ENCODE measurements at regions not wholly inside any gene's neighbourhood (a gene's known extent, or its start where the extent isn't known, plus 50 kb on each side); places are given as distances from the start of the nearest gene placed in this dataset.

- no peak for DNase-seq
Measured at GRCh38 chr5:77948476-77948875, 172.3 kb upstream of the TBCA start.

DNA sequence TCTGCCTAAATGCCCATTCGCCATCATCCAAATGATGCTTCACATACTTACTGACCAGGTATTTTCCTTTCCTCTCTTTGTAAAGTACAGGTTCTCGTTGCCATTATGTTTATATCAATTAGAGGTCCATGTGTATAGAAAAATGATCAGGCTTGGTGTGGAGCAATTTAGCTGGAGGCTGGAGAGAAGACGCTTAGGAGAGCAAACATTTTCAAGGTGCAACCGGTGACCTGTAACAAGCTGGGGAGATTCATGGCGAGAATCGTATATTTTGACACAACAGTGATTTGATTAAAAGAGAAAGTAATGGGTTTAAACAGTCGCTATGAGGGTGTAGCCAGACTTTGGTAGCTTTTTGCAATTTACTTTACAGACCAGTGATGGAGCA, 170.9 kb upstream of the TBCA start:
- no peak for DNase-seq

DNA sequence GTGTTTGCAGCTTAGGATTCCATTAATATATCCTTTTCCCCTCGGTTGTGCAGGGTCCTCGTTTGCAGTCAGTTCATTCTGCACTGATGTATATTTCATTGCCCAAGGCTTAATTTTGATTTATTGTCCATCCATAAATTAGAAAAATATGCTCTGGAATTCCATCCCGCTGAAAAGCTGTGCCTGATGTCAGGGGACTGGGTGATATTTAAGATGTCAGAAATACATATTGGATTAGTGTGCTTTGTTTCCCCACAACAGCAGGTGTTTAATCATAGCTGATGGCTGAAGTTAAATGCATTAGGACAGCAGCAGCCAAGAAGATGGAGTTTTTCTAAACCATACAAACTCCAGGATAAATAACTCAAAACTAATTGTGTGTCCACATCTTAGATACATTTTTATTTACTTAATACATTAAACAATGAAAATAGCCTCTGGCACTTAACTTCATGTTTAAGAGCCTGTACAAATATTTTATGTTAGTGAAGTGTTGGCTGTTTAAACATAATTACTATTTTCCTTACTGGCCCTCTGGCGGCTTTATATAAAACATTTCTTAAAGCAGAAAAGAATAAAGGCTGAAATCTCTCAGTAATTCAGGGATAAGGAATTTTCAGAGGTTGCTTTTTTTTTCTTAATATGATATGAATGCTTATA, 170.4 kb upstream of the TBCA start:
- DNase-seq, result peak; percentile 27

DNA sequence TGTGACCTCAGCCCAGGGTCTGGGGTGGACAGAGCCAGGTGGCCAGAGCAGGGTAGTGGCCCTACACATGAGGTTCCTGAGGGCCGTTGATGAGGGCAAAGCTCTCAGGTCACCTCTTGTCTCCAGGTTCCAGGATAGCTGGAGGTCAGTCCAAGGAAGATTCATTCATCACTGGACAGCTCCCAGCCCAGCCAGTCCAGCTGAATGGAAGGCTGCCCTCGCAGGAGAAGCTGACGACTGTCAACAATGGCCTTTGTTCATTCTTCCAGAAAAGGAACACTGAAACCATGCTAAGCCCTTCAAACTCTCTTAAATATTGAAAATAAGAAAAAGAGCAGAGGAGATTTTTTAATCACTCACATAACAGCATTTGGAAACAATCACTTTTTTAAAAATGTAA, 169.7 kb upstream of the TBCA start:
- no peak for DNase-seq

GRCh38 chr5:77944757-77945340, 168.7 kb upstream of the TBCA start:
- no peak for DNase-seq

DNA sequence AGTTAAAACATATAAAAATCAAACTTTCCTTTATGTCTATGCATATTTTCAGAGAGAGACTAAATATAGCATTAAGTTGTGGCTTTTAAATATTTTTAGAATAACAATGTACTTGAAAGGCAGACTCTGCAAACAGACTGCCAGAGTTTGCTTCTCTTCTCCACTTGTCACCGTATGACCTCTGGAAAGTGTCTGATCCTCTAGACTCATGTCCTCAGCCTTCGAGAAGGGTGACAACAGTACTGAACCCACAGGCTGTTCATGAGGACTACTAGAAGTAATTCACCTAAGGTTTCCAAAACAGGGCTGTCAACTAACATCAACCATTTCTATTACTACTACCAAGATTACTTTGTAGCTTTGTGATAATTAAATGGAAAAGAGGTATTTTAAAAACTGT, 167.7 kb upstream of the TBCA start:
- DNase-seq, result no peak

GRCh38 chr5:77942578-77943239, 166.6 kb upstream of the TBCA start:
- no peak for DNase-seq

DNA sequence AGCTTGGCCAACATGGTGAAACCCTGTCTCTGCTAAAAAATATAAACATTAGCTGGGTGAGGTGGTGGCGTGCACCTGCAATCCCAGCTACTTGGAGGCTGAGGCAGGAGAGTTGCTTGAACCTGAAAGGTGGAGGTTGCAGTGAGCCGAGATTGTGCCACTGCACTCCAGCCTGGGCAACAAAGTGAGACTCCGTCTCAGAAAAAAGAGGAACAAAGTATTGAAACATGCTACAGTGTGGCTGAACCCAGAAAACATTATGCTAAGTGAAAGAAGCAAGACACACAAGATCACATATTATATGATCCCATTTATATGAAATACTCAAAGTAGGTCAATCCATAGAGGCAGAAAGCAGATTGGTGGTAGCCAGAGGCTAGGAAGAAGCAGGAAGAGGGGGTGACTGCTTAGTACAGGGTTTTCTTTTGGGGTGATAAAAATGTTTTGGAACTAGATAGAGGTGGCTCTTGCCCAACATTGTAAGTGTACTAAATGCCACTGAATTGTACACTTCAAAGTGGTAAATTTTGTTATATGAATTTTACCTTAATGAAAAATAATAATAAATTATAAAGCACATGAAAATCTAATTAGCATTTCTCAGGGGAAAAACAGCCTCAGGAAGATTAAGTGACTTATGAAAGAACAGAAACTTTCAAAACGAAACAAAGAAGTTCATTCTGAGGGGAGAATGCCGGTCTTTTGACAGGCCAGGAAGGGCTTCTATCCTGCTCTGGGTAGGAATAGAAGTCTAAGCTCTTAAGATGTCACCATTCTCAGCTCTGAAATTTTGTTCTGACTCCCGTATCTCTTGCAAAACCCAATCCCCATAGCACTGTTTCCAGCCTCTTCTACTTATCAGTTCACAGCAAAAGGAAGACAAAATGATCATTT, 161.1 kb upstream of the TBCA start:
- DNase-seq, result no peak

DNA sequence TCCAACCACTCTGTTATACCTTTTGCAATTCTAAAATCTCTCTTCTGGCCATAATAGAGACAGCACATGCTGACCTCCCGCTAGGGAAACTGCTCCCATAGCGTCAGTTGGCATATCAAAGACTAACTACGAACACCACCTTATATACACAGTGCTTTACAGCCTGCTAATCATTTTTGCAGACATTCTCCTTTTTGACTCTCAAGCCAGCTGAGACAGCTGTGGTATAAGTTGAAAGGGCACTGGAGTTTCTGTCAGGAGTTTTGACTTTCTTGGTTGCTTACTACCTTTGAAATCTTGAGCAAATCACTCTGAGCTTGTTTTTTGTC, 160.2 kb upstream of the TBCA start:
- DNase-seq, result no peak

DNA sequence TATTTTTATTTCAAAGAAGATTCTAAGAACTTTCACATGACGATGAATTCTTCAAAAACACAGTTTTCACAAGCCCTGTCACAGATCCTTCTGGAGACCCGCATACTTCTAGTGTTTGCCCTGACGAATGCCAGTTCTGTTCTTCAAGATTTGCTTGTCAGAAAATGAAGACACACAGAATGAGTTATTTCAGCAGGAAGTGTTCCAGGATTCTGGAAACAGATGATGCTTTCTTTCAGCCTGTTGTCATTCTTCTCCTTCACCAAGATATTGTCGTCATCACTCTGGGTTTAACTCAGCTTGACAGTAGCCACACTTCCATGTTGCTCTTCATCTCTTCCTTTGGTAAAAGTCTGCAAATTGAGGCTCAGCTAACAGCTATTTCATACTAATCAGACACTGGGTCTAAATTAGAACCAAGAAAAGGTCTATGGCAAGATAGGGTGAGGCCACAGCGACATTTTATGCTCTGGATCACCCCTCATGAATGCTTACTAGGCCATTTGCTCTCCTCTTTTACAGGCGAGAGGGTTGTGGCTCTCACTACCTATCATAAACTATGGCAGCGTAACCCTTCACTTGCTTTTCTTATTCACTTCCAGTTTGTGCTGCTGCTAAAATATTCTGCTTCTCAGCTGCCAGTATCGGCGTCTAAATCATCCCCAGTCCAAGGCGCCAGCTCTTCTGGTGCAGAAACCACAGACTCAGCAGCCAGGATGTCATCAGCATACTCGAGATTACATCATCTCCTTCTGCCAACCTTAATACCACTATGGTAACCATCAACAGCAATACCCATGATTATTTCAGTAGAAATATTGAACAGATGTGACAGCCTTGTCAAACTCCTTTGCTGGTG, 159.6 kb upstream of the TBCA start:
- DNase-seq, result peak; percentile 70

- DNase-seq, result no peak
Measured at GRCh38 chr5:77928776-77929300, 152.7 kb upstream of the TBCA start.

DNA sequence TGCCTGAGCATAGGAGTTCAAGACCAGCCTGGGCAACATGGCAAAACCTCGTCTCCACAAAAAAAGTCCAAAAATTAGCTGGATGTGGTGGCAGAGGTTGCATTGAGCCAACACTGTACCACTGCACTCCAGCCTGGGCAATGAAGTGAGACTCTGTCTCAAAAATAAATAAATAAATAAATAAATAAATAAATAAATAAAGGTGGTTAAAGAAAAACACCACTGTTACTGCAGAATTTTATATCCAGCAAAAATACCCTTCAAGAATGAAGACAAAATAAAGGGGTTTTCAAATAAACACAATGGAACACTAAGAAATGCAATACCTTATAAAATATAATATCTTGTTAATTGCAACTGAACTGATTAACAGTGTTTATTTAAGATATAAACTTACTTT, 150.2 kb upstream of the TBCA start:
- DNase-seq, result no peak

GRCh38 chr5:77925503-77925902, 149.4 kb upstream of the TBCA start:
- no peak for DNase-seq

- peak; percentile 11 for DNase-seq
Measured at GRCh38 chr5:77924081-77924480, 147.9 kb upstream of the TBCA start.

DNA sequence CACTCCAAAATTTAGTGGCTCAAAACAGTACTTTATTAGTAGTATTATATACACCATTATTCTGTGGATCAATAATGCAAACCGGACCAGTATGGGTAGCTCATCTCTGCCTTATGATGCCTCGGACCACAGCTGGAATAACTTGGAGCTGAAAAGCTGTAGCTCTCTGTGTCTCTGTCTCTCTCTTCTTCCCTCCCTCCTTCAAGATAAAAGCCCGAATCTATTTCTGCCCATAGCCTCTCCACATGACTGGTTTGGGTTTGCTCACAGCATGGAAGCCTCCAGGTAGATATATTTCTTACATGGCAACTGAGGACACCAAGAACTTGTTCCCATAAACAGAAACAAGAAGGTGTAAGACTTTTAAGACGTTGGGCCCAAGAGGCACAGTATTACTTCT, 147.5 kb upstream of the TBCA start:
- DNase-seq, result no peak

DNA sequence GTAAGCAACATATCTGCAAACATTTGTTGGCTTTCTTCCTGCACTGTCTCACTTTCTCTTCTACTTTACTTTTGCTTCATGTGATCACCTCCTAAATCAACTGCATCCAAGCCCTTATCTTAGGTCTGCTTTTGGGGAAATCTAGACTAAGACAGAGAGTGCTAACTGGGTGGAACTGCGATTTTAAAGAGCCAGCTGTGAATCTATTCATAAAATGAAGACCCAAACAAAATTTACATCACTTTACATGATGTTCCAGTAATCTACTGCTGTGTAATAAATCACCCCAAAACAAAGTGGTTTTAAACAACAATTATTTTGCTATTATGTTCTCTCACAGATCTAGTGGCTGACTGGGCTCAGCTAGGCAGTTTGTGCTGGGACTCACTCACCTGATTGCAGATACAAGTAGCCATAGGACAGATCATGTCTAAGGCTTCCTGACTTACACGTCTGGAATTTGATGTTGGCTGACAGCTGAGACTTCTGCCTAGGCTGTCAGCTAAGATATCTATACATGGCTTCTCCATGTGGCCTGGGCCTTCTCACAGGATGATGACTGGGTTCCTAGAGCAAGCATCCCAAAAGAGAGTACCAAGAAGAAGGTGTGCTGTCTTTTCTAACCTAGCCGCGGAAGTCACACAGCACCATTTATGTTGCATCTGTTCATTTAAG, 145.1 kb upstream of the TBCA start:
- DNase-seq, result no peak

- DNase-seq, result peak; percentile 2
Measured at GRCh38 chr5:77920359-77921058, 144.4 kb upstream of the TBCA start.

DNA sequence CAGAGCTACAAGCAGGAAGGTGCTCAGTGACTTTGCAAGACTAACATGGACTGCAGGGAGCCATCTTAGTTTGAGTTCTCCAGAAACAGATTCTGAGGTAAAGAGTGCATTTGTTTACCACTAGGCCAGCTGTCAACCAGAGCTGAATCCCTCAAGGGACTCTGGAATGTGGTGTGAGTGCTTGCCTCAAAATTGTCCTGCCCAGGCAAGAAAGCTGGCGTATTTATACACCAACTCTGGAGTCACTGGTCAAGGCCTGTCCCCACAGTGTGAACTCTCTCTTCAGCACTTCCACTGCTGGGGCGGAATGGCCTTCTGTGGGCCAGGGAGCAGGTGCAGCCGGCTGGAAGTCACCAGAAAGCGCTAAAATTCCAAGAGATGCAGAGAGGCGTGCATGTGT, 139.2 kb upstream of the TBCA start:
- DNase-seq, result no peak

- no peak for DNase-seq
Measured at GRCh38 chr5:77912721-77913120, 136.6 kb upstream of the TBCA start.

DNA sequence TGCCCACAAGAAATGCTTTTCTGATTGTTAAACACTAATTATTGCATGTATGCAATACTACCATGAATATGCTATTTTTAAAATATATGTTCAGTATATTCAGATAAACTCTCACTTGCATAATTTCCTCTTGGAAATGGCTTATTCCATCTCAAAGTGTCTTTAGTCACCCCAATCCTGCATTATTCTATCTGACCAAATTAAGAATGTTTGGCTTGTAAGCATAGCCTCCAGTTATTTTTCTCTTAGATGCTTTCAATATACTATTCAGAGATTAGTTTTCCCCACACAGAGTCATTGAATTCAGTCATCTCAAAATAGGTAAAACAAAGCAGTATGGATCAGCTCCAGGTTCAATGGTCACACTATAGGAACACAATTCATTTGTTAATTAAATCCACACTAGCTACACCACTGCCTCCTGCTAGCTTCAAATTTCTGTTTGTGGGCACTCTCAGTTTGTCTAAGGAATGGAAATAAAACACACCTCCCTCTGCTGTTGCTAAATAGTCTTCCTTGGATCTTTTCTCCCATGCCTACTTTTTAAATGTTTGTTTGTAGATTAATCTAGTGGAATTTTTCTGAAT, 134.6 kb upstream of the TBCA start:
- no peak for DNase-seq

- DNase-seq, result no peak
Measured at GRCh38 chr5:77909237-77909636, 133.1 kb upstream of the TBCA start.

Measured in fibroblast of skin of scalp (primary cell).